Suppressor macrophage treated with lipopolysaccharide for 4 hours (primary cell): ENCODE measurements at regions not wholly inside any gene's neighbourhood (a gene's known extent, or its start where the extent isn't known, plus 50 kb on each side); places are given as distances from the start of the nearest gene placed in this dataset.
"Not testable (repeated sequence)": the region's sequence is repeated elsewhere in the genome, so short reads cannot be mapped to it uniquely, and the experiment has no call there.

Experiments
- DNase-seq: peaks from one replicate; pipeline ENCODE4 v3.0.0-alpha.2; 2020

DNA sequence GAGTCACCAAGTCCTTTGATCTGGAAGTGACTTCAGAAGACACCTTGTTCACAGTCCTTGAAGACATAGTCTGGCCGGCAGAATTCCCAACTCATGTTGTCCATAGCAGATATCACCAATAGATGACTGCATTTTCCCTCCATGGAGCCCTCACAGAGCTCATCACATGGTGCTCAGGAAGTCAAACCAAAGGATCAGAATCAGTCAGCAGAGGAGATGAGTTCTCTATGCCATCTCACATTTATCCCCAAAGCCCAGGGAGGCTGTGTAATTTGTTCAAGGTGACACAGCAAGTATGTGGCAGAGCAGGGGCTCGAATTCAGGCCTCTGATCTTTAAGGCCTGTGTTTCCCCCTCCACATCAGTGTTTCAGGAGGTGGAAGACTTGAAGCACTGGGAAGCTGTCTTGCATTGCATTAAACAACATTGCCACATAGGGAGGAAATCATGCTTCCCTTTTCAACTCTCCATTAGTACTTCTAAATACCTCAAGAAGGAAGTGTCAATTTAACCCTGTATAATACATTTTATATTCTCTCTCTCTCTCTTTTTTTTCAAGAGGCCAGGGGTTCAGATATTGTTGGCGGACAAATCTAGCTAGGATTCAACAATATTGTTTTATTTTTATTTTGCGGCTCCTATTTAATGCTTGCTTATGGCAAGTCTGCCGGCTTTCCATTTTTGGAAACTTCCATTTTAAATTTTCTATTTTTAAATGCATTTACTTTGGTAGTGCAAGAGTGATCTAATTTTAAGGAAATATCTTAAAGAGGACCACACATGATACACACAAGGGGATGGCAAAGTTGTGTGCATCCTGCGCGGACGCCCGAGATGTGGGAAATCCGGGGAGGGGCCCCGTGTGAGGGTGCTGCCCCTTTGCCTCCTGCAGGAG lies 61.9 kb downstream of the NPIPB5 start:
- DNase-seq = peak; percentile 55

DNA sequence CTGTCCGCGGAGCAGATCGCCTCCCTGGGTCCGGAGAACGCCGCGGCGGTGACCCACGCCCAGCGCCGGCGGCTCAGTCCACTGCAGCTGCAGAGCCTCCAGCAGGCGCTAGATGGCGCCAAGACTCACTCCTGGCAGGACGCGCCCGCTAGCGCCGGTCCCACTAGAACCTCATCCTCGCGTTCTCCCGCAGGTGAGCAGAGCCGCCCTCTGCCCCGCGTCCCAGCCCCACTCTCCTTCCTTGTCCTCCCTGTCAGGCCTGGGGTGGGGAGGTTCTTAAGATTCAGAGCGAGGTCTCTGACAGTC lies 62.5 kb downstream of the NPIPB5 start:
- not testable (repeated sequence) for DNase-seq

DNA sequence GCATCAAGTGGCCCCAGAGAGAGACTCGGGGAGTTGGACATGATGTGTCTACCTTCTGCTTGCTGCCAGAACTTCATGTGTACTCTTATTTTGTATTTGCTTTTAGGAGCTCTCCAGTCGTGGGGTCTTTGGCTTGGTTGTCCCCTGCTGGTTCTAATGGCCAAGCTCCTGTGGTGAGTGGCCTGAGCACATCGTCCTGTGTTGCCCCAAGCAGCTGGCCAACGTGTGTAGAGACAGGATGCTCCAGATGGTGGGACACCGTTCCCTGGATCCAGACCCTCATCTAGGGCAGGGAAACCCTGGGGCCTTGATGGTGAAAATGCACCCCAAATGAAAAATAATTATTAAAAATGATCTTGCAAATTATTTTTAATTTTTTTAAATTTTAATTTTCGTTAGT lies 65.8 kb downstream of the NPIPB5 start:
- not testable (repeated sequence) for DNase-seq

DNA sequence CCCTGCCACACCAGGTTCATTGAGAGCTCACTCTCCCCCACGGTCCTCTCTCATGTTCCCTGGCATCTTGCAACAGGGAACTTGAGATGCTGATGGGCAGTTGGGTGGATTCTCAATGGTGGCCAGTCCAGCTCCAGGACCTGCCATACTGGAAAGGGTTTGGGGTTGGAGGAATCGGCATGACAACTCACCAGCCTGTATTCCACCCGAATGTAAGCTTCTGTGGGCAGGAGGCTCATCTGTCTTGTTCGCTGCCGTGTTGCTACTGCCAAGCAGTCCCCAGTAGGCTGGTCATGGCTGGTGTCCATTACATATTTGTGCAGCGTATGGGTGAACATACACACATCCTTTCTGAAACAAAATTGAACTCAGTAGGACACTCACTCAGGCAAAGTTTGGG lies 72.5 kb downstream of the NPIPB5 start:
- not testable (repeated sequence) for DNase-seq

DNA sequence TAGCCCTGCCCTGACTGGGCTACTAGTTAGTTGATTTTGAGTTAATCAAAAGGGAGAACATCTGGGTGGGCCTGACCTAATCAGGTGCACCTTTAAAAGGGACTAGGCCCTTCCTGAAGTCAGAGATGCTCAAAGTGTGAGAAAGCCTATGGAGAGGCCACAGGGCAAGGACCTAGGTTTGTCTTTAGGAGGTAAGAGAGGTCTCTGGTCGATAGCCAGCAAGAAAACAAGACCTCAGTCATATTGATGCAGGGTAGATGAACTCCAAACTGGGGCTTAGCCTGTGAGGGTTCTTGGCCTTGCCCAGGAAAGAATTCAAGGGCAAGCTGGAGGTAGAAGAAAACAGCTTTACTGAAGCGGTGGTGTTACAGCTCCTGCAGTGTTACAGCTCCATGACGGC lies 73.8 kb downstream of the NPIPB5 start:
- not testable (repeated sequence) for DNase-seq

DNA sequence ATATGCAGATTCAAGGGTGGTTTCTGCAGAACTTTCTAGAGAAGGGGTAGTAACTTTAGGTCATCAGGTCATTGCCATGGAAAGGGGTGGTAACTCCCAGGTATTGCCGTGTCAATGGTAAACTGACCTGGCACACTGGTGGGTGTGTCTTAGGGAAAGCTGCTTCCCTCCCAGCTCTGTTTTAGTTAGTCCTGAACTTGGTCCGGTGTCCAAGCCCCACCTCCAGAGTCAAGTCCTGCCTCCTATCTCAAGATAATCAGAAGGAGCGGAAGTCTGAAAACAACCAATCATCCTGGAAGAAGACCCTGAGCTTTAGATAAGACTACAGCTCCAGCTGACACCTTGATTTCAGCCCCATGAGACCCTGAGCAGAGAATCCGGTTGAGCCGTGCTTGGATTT lies 74.2 kb downstream of the NPIPB5 start:
- not testable (repeated sequence) for DNase-seq

DNA sequence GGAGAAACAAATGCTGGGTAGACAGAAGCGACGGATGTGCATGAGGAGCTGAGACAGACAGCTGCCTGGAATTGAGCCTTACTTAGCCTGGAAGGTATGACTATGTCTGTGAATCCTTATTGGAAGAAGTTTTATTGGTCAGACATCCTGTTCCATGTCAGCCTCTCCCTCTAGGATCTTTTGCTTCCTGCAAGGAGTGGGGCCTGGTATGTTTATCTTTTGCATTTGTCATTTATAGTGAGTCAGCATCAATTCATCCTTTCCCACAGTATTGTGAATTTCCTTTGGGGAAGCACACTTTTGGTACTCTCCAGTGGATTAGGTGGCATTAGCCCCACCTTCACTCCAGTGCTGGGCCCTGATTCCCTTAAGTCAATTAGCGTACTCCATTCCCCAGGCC lies 74.7 kb downstream of the NPIPB5 start:
- DNase-seq = not testable (repeated sequence)

DNA sequence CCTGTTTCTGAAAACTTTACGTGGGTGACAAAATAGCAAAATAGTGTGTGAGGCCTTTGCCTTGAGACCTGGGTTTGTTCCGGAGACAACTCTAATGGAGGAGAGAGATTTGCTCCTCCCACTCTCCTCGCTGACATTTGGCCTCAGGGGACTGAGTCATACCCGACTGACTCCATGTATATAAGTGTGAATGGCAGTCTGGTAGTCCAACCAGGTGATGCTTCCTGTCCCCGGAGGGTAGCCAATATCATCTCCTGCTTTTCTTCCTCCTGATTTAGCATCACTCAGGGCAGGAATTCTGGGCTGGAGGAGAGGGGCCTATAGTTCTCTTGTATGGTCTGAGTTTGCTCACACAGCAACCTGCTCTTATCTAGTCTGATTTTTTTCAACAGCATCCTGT lies 76.0 kb downstream of the NPIPB5 start:
- not testable (repeated sequence) for DNase-seq

DNA sequence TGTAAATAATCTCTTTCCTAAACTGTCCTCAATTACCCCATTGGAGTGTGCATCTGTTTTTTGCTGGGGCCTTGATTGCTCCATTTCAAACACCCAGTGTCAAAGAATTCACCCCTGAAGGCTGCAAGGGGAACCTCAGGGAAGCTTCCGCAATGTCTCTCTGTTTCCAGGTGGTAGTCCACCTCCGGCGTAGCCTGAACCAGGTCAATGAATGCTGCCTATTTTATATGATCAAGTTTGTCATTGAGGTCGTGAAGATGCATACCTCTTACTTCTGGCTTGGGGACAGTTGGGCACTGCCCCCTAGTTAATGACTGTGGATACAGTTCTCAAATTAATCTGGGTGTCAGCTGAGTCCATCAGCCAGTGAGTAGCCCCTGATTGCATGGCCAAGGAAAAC lies 79.1 kb downstream of the NPIPB5 start:
- DNase-seq = not testable (repeated sequence)

DNA sequence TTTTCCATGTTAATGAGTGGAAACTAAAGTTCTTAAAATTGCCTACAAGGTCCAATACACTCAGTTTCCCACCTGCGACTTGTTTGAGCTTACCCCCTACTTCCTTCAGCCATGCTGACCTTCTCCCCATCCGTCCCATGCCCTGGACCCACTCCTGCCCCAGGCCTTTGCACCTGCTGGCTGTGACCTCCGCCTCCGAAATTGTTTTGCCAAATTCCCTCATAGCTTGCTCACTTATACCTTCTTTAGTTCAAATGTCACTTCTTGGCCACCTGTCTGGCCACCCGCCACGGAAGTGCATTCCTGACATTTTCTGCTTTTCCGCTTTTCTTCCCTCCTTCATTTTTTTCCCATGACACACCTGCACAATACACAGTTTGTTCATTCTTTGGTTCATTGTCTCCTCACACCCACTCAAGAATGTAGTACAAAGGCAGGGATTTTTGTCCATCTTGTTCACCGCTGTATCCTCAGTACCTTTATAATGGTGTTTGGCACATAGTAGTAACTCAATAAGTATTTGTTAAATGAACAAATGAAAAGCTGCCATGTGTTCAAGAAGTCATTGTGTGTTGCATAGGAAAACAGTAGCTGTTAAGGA lies 85.9 kb downstream of the NPIPB5 start:
- not testable (repeated sequence) for DNase-seq

DNA sequence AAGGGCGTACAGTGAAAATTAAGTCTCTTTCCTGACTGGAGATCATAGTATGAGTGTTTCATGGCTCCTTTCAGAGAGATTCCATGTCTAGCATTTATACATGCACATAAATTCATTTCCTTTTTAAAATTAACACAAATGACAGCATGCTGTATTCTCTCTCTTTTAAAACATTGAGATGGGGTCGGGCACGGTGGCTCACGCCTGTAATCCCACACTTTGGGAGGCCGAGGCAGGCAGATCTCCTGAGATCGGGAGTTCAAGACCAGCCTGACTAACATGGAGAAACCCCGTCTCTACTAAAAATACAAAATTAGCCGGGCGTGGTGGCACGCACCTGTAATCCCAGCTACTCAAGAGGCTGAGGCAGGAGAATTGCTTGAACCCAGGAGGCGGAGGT lies 93.1 kb downstream of the NPIPB5 start:
- DNase-seq = not testable (repeated sequence)

DNA sequence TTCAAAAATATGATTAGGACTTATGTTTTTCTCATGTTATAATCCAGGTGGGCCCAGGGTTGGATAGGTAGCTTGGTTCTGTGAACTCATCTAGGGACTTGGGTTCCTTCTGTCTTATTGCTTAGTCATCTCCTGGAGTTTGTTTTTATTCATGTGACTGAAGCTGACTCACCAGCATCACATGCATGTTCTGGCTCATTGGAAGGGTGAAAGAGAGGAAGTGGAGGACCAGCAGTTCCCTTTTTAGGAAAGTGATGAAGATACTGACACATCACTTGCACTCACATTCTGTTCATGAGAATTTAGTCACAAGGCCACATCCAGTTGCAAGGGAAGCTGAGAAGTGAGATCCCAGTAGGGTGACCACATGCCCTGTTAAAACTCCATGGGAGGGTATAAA lies 95.9 kb downstream of the NPIPB5 start:
- DNase-seq = not testable (repeated sequence)

DNA sequence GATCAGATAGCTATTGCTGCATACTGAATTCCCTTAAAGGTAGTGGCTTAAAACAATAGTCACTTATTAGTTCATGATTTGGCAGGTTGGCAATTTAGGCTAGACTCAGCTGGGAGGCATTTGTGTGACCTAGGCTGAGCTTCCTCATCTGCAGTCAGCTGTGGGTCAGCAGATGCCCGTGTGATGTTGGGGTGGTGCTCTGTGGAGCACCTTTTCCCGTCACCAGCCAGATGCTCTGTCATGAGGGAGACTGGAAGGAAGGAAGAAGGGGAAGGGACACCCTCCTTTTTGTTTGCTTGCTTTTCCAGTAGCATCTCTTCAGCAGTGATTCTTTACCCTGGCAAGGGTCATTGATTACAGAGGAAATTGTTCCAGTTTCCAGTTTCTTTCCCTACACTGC lies 99.1 kb downstream of the NPIPB5 start:
- DNase-seq = not testable (repeated sequence)

DNA sequence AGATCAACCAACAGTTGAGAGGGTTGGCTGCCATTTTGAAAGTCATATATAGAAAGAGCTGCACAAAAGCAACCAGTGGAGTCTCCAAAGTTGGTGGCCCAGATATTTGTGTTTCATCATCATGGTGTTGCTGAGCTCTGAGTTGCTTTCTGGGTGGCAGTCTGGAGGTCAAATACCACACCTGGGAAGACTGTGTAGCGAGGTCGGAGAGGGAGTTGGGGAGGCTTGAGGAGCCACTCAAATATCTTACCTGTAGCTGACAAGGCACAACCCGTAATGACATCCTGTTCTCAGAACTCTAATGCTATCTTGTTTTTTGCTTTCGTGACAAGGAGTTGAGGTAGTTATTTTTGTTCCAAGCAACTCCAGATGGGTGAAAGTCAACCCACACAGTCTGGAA lies 100.4 kb downstream of the NPIPB5 start:
- DNase-seq = not testable (repeated sequence)

DNA sequence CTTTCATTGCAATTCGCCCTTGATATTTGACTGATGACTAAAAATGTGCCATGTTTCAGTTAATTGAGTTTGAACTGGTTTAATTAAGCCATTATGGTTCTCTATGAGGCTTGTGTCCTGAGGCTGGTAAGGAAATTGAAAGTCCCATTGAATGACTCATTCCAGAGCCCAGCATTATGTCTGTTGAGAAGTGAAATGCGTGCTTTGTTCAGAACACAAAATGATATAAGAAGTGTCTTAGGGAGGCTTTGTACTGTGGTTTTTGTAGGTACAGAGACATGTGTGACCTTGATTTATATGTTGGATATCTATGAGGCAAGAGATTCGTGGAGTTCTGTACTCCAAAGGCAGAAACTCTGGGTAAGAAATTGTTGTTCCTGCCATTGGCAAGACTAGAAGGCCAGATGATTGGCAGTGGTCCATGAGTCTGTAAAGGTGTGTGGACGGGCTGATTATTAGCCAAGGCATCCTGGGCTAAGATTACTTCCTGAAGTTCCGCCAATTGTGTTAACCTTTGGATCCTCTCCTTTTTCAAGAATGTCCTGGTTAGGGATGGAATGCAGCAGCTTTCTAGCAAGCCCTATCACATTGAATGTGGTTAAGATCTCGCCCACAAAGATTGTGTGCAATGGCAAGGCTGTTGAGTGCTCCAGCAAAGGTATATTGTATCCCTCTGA lies 103.7 kb downstream of the NPIPB5 start:
- DNase-seq = peak; percentile 67

DNA sequence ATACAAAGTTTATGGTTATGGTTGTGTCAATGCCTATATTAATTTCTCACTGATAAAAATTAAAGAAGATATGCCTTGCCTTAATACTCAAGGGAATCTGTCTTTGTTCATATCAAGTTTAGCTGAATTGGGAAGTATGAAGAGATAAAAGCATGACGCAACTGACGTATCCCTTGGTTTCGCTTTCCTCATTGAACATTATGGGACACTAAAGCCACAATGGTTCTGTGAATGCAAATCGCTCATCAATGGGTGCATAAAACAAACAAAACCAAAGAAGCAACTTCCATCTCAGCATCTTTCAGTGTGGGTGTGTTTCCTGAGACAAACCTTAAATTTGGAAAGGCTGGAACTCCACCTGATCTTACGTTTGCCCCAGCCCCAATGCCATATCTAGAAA lies 108.2 kb downstream of the NPIPB5 start:
- DNase-seq = peak; percentile 68

DNA sequence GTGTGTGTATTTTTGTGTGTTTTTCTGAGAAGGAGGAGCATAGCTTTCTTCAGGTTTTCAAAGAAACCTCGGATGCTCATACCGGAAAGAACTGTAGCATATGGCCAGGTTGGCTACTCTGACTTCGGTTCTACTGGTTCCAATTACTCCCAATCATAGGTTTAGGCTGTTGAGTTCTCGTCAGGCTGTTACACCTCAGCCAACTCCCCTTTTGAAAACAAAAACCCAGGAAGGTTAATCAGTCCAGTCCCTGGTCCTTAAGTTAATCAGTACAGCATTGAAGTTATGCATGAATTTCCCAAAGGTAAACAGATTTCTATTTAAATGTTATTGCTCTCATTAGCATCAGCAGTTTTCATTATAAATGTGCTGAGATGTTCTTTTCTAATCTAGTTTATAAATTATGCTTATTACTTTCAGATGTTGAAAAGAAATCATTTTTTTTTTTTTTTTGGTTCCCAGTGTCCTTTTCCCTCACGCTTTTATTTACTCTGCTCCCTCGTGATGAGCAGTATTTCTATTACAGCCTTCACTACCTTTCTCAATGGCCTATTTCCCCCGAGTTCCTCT lies 111.0 kb downstream of the NPIPB5 start:
- DNase-seq = no peak

DNA sequence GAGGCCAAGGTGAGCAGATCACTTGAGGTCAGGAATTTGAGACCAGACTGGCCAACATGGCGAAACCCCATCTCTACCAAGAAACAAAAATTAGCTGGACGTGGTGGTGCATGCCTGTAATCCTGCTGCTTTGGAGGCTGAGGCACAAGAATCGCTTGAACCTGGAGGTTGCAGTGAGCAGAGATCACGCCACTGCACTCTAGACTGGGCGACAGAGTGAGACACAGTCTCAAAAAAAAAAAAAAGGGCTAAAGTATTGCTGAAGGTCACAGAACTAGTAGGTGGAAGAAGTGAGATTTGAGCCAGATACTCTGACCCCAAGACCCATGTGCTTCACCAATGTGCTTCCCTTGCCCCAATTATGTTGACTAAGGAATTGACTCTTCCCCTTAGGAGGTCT lies 112.0 kb downstream of the NPIPB5 start:
- DNase-seq = no peak

DNA sequence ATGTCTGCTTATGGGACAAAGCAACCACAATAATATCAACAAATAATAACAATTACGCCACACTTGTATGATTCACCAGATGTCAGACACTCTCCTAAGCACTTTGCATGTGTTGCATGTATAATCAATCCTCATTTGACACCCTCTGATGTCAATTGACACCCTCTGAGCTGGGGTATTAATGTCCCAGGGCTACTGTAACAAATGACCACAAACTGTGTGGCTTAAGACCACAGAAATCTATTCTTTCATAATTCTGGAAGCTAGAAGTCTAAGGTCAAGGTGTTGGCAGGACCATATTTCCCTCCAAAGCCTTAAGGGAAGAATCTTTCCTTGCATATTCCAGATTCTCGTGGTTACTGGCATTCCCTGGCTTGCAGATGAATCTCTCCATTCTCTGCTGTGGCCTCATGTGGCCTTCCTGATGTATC lies 112.7 kb downstream of the NPIPB5 start:
- DNase-seq = peak; percentile 27

DNA sequence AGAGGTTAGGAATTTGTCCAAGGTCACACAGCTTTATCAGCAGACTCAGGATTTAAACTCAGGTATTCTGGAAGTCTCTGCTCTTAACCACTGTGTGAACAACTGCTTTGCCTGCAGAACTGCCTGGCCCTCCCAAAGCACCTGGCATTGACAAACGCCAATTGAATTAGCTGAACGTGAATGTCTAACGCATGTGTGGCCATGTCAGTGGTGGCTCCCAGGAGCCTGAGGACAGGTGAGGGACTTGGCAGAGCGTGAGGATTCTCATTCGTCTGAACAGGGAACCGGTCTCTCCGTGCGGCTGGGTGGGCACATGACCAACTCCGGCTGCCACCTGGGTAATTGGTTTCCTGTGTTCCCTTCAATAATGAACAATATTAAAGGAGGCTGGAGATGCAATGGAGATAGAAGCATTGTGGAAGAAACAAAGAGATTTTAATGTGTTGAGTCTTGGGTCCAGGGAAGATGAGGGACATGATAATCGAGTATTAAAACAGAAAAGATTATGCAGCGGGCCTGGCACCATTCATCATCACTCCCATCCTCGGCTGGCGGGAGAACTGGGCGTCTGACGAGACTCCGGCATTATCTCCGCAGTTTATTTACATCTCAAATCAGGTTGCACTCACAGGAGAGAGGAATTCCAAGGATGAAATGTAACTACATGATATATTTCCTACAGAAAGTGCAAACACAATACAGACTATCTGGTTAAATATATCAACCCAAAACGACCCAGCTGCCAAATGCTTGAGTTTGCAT lies 113.5 kb downstream of the NPIPB5 start:
- DNase-seq = no peak

DNA sequence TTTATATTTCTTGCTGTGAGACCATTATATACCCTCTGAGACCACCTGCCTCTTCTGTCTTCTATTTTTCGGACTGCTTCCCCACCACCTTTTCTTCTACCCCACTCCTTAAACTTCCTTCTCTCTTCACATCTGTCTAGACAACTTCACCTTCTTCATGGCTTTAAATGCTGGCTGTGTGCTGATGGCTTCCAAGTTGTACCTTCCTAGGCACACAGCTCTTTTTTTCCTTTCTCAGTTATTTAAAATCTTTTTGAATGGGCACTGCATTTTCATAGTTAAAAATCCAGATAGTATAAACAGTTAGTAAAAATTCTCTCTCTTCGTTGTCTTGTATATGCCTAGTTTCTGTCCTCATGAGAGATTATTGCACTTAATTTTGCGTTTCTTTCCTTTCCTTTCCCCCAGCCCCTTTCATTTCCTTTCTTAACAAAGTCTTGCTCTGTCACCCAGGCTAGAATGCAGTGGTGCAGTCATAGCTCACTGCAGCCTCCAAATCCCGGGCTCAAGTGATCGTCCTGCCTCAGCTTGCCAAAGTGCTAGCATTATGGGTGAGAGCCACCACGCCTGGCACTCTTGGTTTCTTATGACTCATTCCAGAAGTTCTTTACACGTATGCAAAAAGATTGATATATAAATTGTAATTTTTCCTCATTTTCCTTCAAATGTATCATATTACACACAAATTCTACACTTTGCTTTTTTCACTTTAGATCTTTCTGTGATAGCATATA lies 114.3 kb downstream of the NPIPB5 start:
- DNase-seq = no peak

DNA sequence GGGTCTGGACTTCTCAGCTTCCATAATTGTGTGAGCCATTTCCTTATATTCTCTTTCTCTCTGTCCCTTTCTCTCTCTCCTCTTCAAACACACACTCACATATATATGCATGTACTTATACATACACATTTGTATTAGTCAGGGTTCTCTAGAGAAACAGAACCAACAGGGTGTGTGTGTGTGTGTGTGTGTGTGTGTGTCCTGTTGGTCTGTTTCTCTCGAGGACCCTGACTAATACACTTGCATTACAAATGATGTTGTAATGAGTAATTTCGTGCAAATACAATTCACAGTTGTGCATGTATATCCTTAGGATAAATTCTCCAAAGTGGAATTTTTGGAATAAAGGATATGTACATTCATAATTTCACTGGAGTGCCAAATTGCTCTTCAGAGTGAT lies 115.3 kb downstream of the NPIPB5 start:
- DNase-seq = no peak
